Astrocyte of the spinal cord (primary cell): ENCODE measurements at regions not wholly inside any gene's neighbourhood (a gene's known extent, or its start where the extent isn't known, plus 50 kb on each side); places are given as distances from the start of the nearest gene placed in this dataset.

Experiments used
- DNase-seq: peaks from one replicate; pipeline ENCODE4 v3.0.0; 2011; ENCODE audit warnings: low read depth, low spot score
- H3K4me3 ChIP-seq: 2 replicates; pipeline ENCODE4 v1.5.1; 2011; ENCODE audit warnings: low read depth, mild to moderate bottlenecking, low read length, moderate library complexity
- in situ Hi-C: cut with HindIII; loops from 2 replicates; pipeline ENCODE4 v1.10.0; 2017; ENCODE audit warnings: low sequenced_read_pairs
- TF ChIP-seq, protein P1 (sequence below): IDR thresholded peaks from 2 replicates; pipeline ENCODE4 v1.5.1; 2012; ENCODE audit warnings: low read depth, mild to moderate bottlenecking, low read length, inconsistent platforms

DNA sequence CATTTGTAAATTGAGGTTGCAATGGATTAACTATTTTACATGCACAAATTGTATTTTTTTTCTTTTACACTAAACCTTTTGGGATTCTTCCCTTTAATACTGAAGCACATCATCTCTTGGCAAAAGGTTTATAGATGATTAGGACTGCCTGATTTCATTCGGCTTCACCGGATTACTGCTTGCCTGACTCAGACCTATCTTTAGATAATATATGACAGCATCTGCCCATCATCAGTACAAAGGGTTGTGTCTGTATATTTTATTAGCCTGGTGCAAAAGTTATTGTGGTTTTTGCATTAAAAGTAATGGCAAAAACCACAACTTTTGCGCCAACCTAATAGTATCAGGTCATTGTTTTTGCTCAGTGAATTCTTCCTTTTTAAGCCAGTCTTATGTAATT is 316.2 kb upstream of the HTR2A start:
- no peak overlapping the region for H3K4me3 ChIP-seq
- TF ChIP-seq, protein P1, sequence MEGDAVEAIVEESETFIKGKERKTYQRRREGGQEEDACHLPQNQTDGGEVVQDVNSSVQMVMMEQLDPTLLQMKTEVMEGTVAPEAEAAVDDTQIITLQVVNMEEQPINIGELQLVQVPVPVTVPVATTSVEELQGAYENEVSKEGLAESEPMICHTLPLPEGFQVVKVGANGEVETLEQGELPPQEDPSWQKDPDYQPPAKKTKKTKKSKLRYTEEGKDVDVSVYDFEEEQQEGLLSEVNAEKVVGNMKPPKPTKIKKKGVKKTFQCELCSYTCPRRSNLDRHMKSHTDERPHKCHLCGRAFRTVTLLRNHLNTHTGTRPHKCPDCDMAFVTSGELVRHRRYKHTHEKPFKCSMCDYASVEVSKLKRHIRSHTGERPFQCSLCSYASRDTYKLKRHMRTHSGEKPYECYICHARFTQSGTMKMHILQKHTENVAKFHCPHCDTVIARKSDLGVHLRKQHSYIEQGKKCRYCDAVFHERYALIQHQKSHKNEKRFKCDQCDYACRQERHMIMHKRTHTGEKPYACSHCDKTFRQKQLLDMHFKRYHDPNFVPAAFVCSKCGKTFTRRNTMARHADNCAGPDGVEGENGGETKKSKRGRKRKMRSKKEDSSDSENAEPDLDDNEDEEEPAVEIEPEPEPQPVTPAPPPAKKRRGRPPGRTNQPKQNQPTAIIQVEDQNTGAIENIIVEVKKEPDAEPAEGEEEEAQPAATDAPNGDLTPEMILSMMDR, result no peak
- DNase-seq, result no peak
- in situ Hi-C loops, result no loop called here

DNA sequence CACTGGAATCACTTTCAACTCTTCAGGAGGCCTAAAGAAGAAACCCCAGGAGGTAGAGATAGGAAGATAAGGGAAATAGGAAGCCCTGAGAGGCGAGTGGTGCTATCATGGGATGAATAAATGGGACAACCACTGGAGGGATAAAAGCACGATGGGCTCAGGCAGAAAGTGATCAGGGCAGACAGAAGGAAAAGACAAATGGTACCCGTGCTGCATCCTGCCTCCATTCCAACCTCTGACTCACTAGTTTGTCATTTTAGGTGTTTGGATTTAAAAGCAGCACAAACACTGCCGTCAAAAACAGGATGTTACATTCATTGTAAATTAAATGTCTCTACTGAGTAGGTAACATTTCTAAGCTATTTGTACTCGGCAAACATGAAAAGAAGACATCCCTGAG is 314.3 kb upstream of the HTR2A start:
- DNase-seq, result peak; percentile 24
- no peak overlapping the region for H3K4me3 ChIP-seq
- TF ChIP-seq, protein P1, result no peak
- in situ Hi-C loops, result no loop called here

DNA sequence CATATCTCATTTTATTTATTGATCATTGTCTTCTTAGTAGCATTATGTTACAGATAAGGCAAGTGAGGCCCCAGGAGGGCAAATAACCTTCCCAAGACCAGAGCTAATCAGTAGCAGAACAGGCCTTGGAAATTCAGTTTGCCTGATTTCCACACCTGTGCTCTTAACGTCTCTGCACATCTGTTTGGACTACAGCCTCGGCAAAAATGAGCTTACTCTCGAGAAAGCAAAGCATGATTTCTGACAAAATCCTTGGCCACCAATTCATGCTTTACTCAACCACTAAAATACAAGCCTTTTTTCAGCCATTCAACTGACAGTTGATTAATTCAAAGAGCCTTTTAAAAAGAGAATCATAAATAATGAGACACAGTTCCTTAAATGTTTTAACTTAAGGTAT is 309.3 kb upstream of the HTR2A start:
- TF ChIP-seq, protein P1, result no peak
- DNase-seq, result no peak
- no peak overlapping the region for H3K4me3 ChIP-seq
- in situ Hi-C loops, result no loop called here

DNA sequence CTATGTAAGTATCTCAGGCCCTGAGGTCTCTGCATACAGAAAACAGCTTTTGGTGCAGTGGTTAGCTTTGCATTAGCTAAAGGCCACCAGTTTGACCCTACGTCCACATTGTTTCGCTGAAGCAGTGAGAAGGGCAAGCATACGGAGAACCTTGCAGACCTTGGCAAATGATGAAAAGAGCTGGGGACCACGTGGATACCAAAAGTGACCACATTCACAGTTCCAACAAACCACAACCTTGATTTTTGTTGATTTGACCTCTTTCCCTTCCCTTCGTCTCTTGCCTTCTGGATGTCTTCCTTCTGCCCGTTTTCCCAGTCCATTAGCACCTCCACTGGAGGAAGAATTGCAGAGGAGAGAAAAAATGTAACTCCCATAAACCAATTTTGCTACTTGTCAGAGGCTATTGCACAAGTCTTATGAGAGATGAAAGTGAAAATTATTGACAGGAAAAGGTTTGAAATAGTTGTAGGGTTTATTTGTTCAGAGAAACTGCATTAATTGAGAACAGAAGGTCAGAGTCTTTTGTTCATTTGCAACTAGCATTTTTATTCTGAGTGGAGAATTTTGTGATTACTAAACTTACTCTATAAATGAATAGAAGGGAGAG is 293.9 kb upstream of the HTR2A start:
- peak; percentile 87 for DNase-seq
- in situ Hi-C loops, result no loop called here
- TF ChIP-seq, protein P1, result no peak
- H3K4me3 ChIP-seq, result no peak overlapping the region

DNA sequence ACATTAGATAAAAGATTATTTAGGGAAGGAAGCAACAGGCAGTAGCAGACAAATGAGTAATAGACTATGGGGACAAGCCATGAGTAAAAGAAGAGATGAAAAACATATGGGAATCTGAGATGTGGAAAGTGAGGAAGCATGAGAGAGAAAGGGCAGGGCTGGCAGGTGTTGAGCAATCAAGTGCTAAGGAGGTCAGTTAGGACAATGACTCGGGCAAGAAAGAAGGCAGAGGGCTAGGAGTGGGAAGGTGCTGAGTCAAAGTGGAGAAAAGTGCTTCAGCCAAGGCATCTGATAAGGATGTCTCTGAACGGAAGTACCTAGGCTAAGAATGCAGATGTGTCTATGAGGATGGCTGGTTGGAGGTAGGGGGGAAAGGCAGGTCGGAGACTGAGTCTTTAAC is 291.9 kb upstream of the HTR2A start:
- no peak for DNase-seq
- in situ Hi-C loops, result no loop called here
- TF ChIP-seq, protein P1, result no peak
- H3K4me3 ChIP-seq, result no peak overlapping the region

DNA sequence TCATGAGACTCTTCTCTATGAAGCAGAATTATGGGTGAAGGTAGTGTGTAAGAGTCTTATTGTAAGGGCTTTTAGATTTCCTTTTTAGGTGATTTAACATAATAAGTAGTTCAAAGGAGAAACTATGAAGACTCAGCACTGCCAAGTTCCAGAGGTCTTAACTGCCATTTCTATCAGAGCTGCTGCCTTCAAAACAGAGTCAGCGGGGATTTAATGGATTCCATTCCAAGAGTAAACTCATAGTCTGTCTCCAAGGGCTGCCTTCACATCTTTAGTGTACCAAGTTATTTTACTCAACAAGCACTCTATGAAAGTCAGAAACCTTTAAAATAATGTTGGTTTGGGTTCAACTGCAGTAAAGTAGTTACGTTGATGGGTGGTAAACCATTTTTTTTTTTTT is 289.6 kb upstream of the HTR2A start:
- TF ChIP-seq, protein P1, result no peak
- H3K4me3 ChIP-seq, result no peak overlapping the region
- in situ Hi-C loops, result no loop called here
- no peak for DNase-seq

DNA sequence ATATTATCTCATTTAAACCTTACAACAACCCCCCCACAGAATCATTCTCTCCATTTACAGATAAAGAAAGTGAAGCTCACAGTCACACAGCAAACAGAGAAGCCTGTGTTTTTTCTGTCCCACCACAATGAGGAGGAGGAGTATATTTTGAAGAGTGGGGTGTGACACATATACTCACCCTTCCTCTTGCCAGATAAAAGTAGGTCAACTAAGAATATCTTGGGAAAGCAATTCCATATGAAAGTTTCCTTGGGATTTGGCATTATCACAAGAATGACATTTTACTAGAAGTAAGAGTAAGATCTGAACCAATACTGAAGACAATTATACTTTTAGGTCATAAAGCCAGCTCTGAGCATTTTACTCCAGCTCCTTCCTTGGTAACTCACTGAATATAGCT is 287.5 kb upstream of the HTR2A start:
- in situ Hi-C loops, result no loop called here
- TF ChIP-seq, protein P1, result no peak
- no peak for DNase-seq
- H3K4me3 ChIP-seq, result no peak overlapping the region
